Fibroblast of pulmonary artery (primary cell): ENCODE measurements at regions not wholly inside any gene's neighbourhood (a gene's known extent, or its start where the extent isn't known, plus 50 kb on each side); places are given as distances from the start of the nearest gene placed in this dataset.
"Not testable (repeated sequence)": the region's sequence is repeated elsewhere in the genome, so short reads cannot be mapped to it uniquely, and the experiment has no call there.

Source experiments
- DNase-seq: peaks from one replicate; pipeline ENCODE4 v3.0.0-alpha.2; 2010; ENCODE audit warnings: low read depth
- H3K4me3 ChIP-seq: replicated peaks from 2 replicates; pipeline ENCODE4 v1.5.1; 2011; ENCODE audit warnings: low read depth, mild to moderate bottlenecking, control low read depth, low read length, moderate library complexity
- TF ChIP-seq, protein P1 (sequence below): IDR thresholded peaks from 2 replicates; pipeline ENCODE4 v1.5.1; 2011; ENCODE audit warnings: mild to moderate bottlenecking, control low read depth, low read length, inconsistent platforms; ENCODE audit errors: missing control alignments

DNA sequence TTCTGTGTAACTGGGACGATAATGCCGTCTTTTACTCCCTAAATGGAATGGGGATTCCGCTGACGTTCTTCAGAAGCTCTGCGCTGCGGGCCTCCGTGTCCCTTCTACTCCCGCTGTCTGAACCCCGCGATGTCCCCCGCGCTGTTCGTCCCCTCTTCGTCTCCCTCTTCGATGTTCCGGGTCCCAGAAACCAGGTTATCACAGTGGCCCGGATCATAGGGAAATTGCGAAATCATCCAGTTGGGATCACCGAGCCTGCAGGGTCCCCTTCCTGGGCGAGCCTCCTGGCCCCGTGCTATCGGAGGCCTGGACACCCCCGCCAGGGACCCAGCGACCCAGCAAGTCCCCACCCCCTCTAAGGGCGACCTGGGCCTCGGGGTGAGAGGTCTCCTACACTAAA lies 154.2 kb downstream of the PPIAL4G start:
- TF ChIP-seq, protein P1, sequence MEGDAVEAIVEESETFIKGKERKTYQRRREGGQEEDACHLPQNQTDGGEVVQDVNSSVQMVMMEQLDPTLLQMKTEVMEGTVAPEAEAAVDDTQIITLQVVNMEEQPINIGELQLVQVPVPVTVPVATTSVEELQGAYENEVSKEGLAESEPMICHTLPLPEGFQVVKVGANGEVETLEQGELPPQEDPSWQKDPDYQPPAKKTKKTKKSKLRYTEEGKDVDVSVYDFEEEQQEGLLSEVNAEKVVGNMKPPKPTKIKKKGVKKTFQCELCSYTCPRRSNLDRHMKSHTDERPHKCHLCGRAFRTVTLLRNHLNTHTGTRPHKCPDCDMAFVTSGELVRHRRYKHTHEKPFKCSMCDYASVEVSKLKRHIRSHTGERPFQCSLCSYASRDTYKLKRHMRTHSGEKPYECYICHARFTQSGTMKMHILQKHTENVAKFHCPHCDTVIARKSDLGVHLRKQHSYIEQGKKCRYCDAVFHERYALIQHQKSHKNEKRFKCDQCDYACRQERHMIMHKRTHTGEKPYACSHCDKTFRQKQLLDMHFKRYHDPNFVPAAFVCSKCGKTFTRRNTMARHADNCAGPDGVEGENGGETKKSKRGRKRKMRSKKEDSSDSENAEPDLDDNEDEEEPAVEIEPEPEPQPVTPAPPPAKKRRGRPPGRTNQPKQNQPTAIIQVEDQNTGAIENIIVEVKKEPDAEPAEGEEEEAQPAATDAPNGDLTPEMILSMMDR, result no peak
- no peak for DNase-seq
- H3K4me3 ChIP-seq, result no peak overlapping the region

DNA sequence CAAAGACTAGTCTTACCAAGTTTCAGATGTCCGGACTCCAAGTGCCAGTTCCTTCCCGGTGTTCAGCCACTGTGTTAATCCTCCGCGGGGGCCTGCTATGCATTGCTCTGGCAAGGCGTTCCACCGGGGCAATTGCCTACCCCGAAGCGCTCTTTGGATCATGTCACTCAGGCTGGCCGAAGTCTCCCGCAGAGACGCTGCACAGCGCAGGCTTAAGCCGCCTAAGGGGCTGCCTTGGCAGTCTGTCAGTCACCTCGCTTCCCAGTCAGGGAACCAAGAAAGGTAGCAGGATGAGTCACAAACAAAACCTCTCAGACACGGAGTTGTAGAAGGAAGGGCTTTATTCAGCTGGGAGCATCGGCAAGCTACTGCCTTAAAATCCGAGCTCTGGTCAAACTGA lies 158.1 kb downstream of the PPIAL4G start:
- not testable (repeated sequence) for DNase-seq, H3K4me3 ChIP-seq

DNA sequence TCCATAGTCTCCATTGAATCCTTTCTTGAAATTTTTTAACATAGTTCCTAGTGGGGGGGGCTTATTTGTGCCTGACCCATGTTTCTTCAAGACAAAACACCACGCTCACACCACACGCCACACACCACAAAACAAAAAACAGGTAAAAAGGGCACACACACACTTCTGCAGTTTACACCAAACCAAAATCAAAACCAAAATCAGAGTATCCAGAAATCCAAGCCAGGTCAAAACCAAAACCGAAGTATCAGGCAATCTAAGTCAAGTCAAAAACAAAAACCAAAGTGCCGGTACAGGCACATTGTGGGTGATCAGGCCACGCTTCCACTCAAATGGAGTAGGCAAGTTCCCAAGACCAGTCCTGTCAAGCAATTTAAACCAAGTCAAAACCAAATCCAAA lies 158.6 kb downstream of the PPIAL4G start:
- not testable (repeated sequence) for H3K4me3 ChIP-seq, DNase-seq

DNA sequence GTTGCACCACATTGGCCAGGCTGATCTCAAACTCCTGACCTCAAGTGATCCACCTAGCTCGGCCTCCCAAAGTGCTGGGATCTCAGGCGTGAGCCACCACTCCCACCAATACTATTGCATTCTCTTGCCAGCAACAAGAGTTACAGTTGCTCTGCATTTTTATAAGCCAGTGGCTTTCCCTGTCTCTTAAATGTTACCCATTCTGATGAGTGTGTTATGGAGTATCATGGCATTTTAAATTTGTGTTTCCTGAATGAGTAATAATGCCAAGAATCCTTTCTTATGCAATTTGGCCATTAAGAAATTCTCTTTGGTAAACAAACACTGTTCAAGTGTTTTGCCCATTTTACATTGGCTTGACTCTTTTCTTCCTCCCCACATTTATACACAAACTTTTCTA lies 163.0 kb downstream of the PPIAL4G start:
- not testable (repeated sequence) for DNase-seq, H3K4me3 ChIP-seq

DNA sequence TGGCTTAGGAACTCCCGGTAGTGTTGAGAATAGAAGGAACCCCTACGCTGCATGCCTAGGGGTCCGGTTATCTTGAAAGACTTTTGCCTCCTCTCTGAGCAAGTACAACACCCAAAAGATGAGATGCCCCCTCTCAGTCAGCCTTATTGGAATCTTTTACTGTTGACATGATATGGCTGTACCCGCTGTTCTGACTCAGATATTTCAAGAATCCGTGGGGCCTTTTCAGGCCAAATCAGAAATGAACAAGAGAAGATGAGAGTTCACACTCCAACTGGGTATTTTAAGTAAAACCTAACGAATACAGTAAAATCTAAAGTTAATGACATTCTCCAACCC lies 164.2 kb downstream of the PPIAL4G start:
- no peak overlapping the region for H3K4me3 ChIP-seq
- no peak for DNase-seq
- TF ChIP-seq, protein P1, result no peak

DNA sequence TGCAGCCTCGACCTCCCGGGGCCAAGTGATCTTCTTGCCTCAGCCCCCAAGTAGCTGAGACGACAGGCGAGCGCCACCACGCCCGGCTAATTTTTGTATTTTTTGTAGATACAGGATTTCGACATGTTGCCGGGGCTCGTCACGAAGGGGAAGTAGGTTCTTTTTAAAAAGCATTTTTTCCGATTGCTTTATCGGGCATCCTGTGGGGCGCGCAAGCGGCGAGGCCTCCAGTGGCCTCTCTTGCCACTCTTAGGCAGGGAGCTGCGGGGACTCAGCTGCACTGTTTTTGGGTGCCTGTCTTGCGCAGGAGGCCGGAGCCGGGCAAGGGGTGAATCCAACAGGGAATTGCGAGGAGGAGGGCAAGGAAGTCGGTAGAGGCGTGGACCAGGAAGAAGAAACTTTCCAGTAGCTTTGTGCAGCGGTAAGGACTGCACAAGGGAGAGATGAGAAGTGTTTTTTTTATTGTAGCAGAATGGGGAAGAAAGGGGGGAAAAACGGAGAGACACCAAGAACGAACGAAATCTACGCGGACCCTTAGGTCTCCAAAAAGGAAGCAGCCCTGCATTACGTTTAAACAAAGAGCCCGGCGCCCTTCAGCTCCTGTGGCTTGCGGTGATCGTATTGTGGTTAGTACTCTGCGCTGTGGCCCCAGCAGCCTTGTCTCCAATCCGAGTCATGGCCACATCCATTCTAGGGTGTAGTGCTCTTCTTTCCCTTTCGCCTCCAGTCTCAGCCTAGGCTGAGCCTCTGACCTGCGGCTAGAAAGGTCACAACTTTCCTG lies 164.8 kb downstream of the PPIAL4G start:
- peak overlapping the region; percentile 36 for H3K4me3 ChIP-seq
- DNase-seq, result peak; percentile 36
- TF ChIP-seq, protein P1, result no peak

DNA sequence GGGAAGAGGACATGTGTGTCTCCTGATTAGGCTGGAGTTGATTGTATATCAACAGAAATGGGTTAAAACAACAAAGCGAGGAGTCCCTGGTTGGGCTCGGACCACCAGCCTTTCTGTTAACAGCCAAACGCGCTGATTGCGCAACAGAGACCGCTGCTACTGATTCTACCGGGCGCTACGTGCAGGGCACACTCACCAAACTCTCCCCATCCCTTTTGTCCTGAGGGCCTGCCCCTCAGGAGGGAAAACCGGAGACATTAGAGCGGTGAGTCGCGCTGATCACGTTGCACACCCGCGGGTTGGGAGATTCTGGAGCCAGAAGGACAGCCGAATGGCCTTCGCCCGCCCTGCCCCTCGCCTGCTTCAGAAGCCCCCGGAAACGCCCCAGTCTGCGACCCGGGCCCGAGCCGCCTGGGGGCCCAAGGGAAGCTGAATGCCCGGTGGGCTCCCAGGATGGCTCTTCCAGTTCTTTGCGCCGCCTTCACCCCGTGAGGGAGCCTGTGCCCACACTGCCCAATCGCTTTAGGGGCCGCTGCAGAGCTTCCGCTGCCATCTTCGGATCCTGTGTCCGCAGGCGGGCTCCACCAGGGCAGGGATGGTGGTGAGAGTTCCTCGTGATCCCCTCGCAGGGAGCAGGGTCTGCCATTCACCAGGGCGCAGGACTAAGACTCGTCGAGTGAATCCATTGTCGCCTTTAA lies 165.4 kb upstream of the NBPF11 start:
- TF ChIP-seq, protein P1, result no peak
- no peak for DNase-seq
- no peak overlapping the region for H3K4me3 ChIP-seq

DNA sequence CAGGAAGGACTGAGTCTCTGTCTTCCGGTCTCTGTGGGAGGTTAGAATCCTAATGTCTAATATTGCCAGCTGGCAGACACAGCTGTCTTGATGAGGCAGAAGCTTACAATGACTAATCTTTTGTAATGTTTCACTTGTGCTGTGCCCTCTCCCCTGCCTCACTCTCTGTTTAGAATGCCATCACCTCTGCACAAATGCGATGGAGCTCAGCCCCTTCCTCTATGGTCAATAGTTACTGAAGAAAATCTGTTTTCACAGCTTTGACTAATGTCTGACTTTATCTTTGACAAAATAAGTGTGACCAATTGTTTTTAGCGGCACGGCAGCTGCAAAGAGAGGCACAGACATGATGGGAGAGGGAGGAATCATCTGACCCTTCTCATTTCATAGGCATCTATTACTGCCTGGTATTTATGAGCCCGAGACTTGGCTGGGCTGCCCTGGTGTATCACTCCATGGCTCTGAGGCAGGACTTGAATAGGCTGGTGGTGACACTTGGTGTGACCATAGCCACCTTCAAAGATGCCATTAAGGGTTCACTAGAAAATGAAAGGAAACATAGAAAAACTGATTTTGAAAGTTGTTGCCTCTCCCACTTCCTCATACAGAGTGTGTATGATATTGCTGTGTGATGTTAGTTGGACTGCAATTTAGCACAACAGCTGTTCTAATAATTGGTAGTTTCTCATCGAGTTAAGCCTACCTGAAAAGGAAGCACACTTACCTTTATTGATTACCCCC lies 163.2 kb upstream of the NBPF11 start:
- no peak overlapping the region for H3K4me3 ChIP-seq
- TF ChIP-seq, protein P1, result no peak
- DNase-seq, result peak; percentile 57
